H7 (cell line): ENCODE measurements at regions not wholly inside any gene's neighbourhood (a gene's known extent, or its start where the extent isn't known, plus 50 kb on each side); places are given as distances from the start of the nearest gene placed in this dataset.

Experiments used
- DNase-seq: peaks from one replicate; pipeline ENCODE4 v3.0.0; 2012
- H3K27me3 ChIP-seq: 2 replicates; pipeline ENCODE4 v1.6.0; 2011; ENCODE audit warnings: mild to moderate bottlenecking, low read length; ENCODE audit not compliant: control insufficient read depth, insufficient read depth
- H3K36me3 ChIP-seq: replicated peaks from 2 replicates; pipeline ENCODE4 v1.5.1; 2011; ENCODE audit warnings: low read length; ENCODE audit not compliant: control insufficient read depth, insufficient read depth
- H3K4me3 ChIP-seq: 2 replicates; pipeline ENCODE4 v1.5.1; 2011; ENCODE audit warnings: low read depth, mild to moderate bottlenecking, control low read depth, low read length, moderate library complexity; ENCODE audit not compliant: insufficient read depth

DNA sequence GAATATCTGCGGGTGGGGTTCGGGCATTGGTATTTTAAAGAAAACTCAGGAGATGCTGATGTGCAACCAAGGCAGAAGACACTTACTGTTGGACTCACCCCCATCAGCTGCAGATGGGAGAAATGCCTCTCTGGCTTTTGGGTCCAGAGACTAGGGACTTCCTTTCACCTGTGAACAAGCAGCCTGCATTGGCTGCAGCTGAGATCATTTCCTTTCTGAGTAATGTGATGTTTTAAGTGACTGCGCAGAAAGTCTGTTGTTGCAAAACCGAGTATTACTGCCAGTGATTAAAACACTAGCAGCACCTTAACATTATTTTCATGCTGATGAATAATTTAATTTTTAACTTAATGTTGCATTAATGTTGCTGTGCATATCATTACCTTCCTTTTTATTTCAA lies 143.0 kb downstream of the TSN start:
- Histone ChIP-seq H3K36me3 (no peaks in the 10 kb centered on the region), H3K27me3 (no peaks in the 10 kb centered on the region), H3K4me3 (no peak overlapping the region)
- no peak for DNase-seq

DNA sequence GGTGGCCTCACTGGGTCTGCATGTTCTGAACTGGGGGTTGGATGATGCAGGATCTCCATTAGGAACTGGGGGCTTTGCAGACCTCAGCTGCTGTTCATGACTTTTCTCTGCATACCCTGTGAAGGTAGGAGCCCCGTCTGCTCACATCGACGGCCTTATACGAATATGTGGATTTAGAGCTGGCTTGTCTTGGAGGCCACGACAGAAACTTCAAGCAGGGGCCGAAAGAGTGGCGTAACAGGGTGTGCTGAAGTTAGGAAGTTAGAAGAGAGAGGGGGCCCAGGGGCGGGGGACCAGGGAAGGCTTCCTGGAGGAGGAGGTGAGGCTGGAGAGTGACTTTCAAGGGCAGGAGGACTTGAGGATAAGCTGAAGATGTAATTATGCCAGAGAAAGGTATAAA lies 144.9 kb downstream of the TSN start:
- Histone ChIP-seq H3K27me3 (no peaks in the 10 kb centered on the region), H3K4me3 (no peak overlapping the region), H3K36me3 (no peaks in the 10 kb centered on the region)
- DNase-seq = no peak

DNA sequence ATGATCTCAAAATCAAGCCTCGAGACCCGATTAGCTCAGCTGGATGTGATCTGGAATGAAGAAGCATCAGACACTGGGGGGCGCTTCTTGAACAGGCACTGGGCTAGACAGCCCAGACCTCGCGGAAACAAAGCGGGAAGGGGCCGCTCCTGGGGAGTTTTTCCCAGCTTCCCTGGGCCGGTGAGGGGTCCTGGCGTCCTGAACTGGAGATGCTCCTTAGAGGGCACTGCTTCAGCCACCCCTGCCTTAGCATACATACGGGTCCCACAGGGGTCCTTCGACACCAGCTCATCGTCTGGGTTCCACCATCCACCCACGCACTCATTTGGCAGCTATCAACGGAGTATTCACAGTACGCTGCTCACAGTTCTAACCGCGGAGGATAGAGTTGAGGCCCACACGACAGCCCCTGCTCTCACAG lies 146.7 kb downstream of the TSN start:
- peak; percentile 81 for DNase-seq
- no peak overlapping the region for H3K4me3 ChIP-seq

DNA sequence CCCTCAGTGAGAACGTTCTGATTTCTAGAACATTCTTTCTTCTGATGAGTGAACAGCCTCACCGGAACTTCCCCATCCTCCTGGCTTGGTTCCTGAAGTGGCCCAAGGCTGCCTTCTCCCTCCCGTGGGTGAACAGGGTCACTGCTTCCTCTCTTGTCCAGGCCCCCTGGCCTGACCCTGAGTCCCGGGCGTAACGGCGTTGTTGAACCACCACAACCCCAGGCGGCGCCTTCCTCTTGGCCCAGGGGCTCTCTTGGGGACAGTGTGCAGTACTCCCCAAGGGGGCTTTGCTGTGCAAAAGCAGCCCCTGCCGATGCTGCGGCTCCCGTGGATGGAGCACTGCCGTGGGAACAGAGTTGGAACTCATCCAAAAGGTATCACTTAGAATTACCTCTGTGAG lies 147.2 kb downstream of the TSN start:
- H3K27me3 ChIP-seq = no peaks in the 10 kb centered on the region
- DNase-seq = no peak
- no peak overlapping the region for H3K4me3 ChIP-seq
- H3K36me3 ChIP-seq = no peaks in the 10 kb centered on the region

More for the DNA sequence above, 146.7 kb downstream of the TSN start:
- no peaks in the 10 kb centered on the region for H3K27me3 ChIP-seq
- no peaks in the 10 kb centered on the region for H3K36me3 ChIP-seq

DNA sequence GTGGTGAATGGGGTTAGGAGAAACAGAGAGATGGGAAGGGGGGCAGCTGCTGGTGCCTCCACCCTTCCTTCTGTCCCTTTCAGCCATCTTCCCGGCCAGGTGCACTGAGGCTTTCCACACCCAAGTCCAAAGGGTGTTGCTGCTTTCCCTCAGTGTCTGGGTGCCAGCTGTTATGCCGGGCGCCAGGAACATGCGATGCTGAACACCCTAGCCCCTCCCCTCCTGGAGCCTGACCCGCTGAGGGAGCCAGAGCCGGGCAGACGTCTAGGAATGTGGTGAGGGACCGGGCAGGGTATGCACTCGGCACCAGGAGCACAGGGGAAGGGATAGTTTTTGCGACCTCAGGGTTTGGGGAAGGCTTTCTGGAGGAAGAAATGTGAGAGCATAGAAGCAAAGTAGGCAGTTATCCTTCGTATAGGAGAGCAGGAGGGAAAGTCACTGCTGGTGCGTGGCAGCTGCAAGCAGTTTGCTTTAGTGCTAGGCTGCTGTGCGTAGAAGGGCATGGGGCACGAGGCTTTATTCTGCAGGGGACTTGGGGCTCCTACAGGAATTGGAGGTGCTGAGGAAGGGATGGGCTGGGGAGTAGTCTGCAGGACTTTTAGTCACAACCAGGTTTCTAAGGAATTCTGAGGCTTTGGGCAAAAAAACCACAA lies 147.7 kb downstream of the TSN start:
- no peaks in the 10 kb centered on the region for H3K36me3 ChIP-seq
- H3K27me3 ChIP-seq = no peaks in the 10 kb centered on the region; the same call in 1 of the 2 replicates
- DNase-seq = peak; percentile 59

DNA sequence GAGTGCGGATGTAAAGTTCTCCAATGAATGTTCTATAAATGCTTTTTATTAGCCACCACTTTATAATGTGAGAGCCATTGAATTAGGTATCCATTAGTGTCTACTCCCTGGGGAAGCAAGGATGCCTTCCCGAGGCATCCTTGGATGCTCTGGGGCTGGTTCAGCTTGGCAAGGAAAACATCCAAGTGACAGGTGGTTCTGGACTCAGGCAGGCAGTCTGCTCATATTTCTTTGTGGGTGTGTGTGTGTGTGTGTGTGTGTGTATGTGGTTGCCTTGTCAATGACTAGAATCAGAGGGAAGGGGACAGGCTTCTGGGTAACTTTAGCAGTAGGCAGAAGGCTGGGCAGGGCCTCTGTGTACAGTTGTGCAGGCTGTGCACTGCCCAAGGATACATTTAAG lies 149.2 kb downstream of the TSN start:
- no peaks in the 10 kb centered on the region; the same call in 1 of the 2 replicates for H3K27me3 ChIP-seq
- no peak for DNase-seq
- no peaks in the 10 kb centered on the region for H3K36me3 ChIP-seq
- H3K4me3 ChIP-seq = no peak overlapping the region

More for the DNA sequence above, 147.7 kb downstream of the TSN start:
- no peak overlapping the region for H3K4me3 ChIP-seq

DNA sequence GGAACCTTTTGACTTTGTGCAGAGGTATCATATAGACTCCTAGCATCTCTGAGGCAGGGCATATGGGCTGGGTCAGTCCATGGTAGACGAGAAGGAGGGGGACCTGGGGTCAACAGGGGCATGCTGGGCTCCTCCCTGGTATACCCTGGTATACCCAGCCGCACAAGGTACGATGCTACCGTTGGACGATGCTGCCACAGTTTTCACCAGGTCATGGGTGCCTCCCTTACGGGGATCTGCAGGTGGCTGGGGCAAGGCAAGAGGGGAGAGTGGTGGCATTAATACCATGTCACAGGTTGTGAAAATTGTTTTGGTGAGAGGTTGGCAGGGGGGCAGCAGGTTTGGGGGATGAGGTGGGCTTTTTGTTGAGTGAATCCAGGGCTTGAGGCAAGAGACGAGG lies 149.8 kb downstream of the TSN start:
- no peak for DNase-seq
- Histone ChIP-seq H3K4me3 (no peak overlapping the region), H3K27me3 (no peaks in the 10 kb centered on the region; the same call in none of the 2 replicates), H3K36me3 (no peaks in the 10 kb centered on the region)

DNA sequence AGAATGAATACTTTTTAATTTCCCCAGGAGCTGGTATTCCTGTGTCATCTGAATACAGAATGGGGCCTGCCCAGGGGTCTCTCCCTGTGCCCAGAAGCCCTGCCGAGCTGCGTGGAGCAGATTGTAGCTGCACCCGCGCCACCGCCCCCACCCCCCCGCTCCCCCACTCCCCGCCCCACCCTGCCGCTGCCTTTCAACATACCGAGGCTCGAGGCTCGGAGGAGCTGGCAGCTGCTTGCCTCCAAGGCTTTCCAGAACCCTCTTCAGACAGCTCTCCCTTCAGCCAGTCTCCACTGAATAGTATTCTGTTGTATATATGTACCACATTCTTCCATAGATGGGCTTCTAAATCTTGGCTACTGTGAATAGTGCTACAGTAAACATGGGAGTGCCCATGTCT lies 150.7 kb downstream of the TSN start:
- Histone ChIP-seq H3K4me3 (no peak overlapping the region), H3K36me3 (no peaks in the 10 kb centered on the region), H3K27me3 (no peaks in the 10 kb centered on the region; the same call in none of the 2 replicates)
- DNase-seq = no peak

DNA sequence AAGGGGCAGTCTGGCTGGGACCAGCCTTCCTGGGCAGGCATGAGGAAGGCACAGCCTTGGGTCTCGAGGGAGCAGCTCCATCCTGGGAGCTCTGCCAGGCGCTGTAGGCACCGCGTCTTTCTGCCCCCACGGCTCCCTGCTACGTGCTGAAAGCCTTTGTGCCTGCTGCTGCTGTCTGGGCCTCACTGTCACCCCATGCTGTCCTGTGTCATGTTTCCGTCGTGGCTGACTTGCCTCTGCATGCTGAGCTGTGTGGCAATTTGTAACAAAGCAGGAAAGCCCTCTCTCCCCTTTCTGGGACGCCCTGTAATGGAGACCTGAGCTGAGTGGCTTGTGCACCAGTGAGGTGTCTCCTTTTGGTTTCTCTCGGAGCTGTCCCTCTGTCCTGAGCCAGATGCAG lies 152.5 kb downstream of the TSN start:
- H3K4me3 ChIP-seq = no peak overlapping the region
- DNase-seq = no peak
- H3K36me3 ChIP-seq = no peaks in the 10 kb centered on the region
- no peaks in the 10 kb centered on the region; the same call in none of the 2 replicates for H3K27me3 ChIP-seq

DNA sequence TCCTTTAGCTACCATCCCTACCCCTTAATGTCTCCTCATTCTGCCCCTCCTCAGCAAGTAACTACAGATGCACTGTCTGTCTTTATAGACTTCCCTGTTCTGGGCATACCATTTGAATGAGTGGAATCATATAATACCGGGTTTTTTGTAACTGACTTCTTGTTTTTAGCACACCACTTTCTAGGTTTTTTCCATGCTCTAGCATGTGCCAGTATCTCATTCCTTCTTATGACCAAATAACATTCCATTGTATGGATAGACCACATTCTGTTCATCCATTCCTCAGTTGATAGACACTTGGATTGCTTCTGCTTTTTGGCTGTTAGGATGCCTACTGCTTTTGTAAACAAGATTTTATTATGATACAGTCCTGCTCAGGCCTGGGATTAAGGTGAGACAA lies 154.7 kb downstream of the TSN start:
- Histone ChIP-seq H3K4me3 (no peak overlapping the region), H3K27me3 (no peaks in the 10 kb centered on the region; the same call in none of the 2 replicates), H3K36me3 (no peaks in the 10 kb centered on the region)
- no peak for DNase-seq

DNA sequence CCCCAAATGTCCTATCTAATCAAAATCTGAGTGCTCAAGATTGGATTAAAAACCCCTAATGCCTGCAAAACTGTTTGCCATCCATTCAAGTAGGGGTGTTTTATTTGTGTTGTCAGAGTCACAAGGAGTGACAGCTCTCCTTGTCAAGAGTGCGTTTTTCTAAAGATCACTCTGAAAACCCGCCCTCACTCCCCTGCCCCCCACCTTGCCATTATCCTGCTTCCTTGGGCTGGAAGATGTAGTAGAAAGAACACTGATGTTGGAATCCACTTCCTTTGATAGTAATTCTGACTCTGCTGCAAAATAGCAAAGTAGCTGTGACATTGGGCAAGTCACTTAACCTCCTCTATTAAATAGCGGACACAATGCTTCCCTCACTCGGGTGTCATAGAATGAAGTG lies 155.6 kb downstream of the TSN start:
- Histone ChIP-seq H3K36me3 (no peaks in the 10 kb centered on the region), H3K4me3 (no peak overlapping the region), H3K27me3 (no peaks in the 10 kb centered on the region; the same call in none of the 2 replicates)
- DNase-seq = no peak

DNA sequence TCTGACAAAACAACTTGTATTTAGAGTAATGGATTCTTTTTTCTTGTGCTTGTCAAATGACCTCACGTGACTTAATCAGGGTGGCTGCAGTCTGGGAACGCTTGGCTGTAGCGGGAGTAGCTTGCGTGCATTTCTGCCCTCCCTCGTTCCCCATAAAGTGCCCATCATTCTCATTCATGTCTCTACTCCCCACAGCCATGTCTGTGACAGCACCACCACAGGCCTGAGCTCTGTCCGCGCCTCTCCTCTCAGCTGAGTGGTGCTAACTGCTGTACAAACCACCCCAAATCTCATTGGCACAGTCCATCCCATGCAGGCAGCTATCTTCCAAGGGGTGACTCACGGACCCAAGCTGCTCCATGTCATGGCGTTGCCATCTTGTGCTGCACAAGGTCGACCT lies 161.7 kb downstream of the TSN start:
- no peaks in the 10 kb centered on the region for H3K27me3 ChIP-seq
- DNase-seq = no peak
- H3K36me3 ChIP-seq = no peaks in the 10 kb centered on the region
- no peak overlapping the region for H3K4me3 ChIP-seq

DNA sequence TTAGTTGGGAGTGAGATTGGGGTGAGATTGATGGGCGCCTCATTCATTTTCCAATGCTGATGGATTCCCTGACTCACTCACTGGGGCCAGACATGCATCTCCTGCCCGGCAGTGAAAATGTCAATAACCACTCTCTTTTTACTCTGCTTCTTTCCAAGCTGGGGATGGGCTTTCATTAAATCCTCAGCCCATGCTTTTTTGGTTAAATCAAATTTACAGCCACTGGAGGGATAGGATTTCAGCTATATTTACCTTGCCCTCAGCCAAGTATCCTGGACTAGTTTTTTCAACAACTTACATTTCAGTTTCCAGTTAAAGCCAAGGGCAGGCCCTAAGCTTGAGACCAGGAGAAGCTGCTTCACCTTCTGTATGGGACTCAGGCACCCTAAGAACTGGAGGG lies 162.8 kb downstream of the TSN start:
- Histone ChIP-seq H3K4me3 (no peak overlapping the region), H3K36me3 (no peaks in the 10 kb centered on the region)
- DNase-seq = no peak

DNA sequence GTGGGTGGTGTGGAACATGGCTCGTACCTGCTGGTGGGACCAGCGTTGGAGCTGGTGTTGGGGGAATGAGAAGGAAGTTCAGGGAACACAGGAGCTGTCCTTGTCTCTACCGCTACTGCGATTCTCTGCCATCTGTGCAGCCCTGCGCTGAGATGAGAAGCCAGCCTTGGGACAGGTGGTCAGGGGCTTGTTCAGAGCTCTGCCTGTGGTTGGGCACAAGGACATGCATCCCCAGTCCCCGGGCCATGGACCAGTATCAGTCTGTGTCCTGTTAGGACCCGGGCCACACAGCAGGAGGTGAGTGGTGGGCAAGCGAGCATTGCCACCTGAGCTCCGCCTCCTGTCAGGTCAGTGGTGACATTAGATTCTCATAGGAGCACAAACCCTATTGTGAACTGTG lies 164.4 kb downstream of the TSN start:
- H3K27me3 ChIP-seq = no peaks in the 10 kb centered on the region
- no peaks in the 10 kb centered on the region for H3K36me3 ChIP-seq
- H3K4me3 ChIP-seq = no peak overlapping the region
- no peak for DNase-seq

More for the DNA sequence above, 162.8 kb downstream of the TSN start:
- no peaks in the 10 kb centered on the region for H3K27me3 ChIP-seq

DNA sequence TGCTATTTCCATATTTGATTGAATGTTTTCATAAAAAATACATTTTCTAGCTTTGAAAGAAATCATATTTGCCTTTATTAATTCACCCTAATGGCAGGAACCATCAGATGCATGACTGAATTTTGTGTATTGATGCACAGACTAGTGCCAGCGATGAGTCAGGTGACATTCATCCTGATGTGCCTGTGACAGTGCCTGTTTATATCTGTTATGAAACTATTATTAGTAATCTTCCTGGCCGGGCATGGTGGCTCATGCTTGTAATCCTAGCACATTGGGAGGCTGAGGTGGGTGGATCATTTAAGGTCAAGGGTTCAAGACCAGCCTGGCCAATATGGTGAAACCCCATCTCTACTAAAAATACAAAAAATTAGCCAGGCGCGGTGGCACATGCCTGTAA lies 170.0 kb downstream of the TSN start:
- DNase-seq = no peak
- H3K4me3 ChIP-seq = no peak overlapping the region
- no peaks in the 10 kb centered on the region for H3K27me3 ChIP-seq

DNA sequence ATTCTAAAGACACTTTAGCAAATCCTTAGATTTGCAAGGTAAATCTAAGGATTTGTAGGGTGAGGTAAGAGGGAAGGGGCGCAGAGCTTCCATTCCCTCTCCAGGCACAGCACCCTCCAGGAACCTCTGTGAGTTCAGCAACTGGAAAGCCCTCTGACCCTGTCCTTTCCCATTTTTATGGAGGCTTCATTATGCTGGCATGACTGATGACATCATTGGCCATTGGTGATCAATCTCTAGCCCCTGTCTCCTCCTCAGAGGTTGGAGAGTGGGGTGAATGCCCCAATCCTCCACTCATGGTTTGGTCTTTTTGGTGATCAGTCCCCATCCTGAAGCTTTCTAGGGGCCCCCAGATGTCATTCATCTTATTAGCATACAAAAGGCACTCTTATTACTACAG lies 187.8 kb downstream of the TSN start:
- Histone ChIP-seq H3K27me3 (no peaks in the 10 kb centered on the region), H3K4me3 (no peak overlapping the region), H3K36me3 (no peaks in the 10 kb centered on the region)
- no peak for DNase-seq

More for the DNA sequence above, 170.0 kb downstream of the TSN start:
- no peaks in the 10 kb centered on the region for H3K36me3 ChIP-seq
